Keratinocyte (primary cell): ENCODE measurements at regions not wholly inside any gene's neighbourhood (a gene's known extent, or its start where the extent isn't known, plus 50 kb on each side); places are given as distances from the start of the nearest gene placed in this dataset.

ENCODE experiments used
- DNase-seq: peaks from one replicate; pipeline ENCODE4 v3.0.0-alpha.2; 2011; ENCODE audit warnings: low read depth, missing footprints, low spot score
- FAIRE-seq: peaks from 2 replicates; lab custom pipeline; 2011; peaks lifted over from hg19 to GRCh38; lab: Jason Lieb, UNC
- H2AFZ ChIP-seq: 2 replicates; pipeline ENCODE4 v1.6.0; 2012; ENCODE audit warnings: low read length, control low read depth, inconsistent platforms; ENCODE audit not compliant: control insufficient read depth
- H3K27ac ChIP-seq: 2 replicates; pipeline ENCODE4 v1.5.1; 2011; ENCODE audit warnings: low read length; ENCODE audit not compliant: control insufficient read depth, insufficient read depth
- H3K27me3 ChIP-seq: 3 replicates; pipeline ENCODE4 v1.6.0; 2011; ENCODE audit warnings: low read length; ENCODE audit not compliant: control insufficient read depth, insufficient read depth; ENCODE audit errors: extremely low read depth
- H3K36me3 ChIP-seq, 2 experiments: 2 replicates in 1 of 2; 3 replicates in 1 of 2; pipeline ENCODE4 v1.5.1; 2011; ENCODE audit warnings: low read length in 2 of 2, mild to moderate bottlenecking in 1 of 2; ENCODE audit not compliant: control insufficient read depth in 2 of 2, insufficient read depth in 2 of 2; ENCODE audit errors: extremely low read depth in 1 of 2
- H3K4me1 ChIP-seq: 3 replicates; pipeline ENCODE4 v1.5.1; 2011; ENCODE audit warnings: low read length; ENCODE audit not compliant: control insufficient read depth, insufficient read depth; ENCODE audit errors: extremely low read depth
- H3K4me2 ChIP-seq: 3 replicates; pipeline ENCODE4 v1.6.0; 2011; ENCODE audit warnings: low read depth, low read length; ENCODE audit not compliant: control insufficient read depth, insufficient read depth; ENCODE audit errors: extremely low read depth
- H3K4me3 ChIP-seq, 3 experiments: fragments of 200-600 bp in 1 of 3; sonication (generic) in 1 of 3; 2 replicates in 2 of 3; 3 replicates in 1 of 3; pipeline ENCODE4 v1.5.1; 2011 to 2016; ENCODE audit warnings: low read length in 3 of 3, mild to moderate bottlenecking in 3 of 3, control low read depth in 2 of 3, inconsistent platforms in 1 of 3, low read depth in 1 of 3, mixed read lengths in 1 of 3, mixed run types in 1 of 3, moderate library complexity in 1 of 3; ENCODE audit not compliant: control insufficient read depth in 2 of 3, insufficient read depth in 2 of 3; ENCODE audit errors: extremely low read depth in 1 of 3
- H3K79me2 ChIP-seq: 2 replicates; pipeline ENCODE4 v1.6.0; 2012; ENCODE audit warnings: low read length; ENCODE audit not compliant: control insufficient read depth, insufficient read depth
- H3K9ac ChIP-seq: 3 replicates; pipeline ENCODE4 v1.6.0; 2011; ENCODE audit warnings: low read length; ENCODE audit not compliant: control insufficient read depth, insufficient read depth; ENCODE audit errors: extremely low read depth
- H3K9me1 ChIP-seq: 3 replicates; pipeline ENCODE4 v1.6.0; 2011; ENCODE audit warnings: low read length; ENCODE audit not compliant: control insufficient read depth, insufficient read depth; ENCODE audit errors: extremely low read depth
- H3K9me3 ChIP-seq: 2 replicates; pipeline ENCODE4 v1.5.1; 2012; ENCODE audit warnings: low read depth, low read length; ENCODE audit not compliant: control insufficient read depth
- H4K20me1 ChIP-seq: 3 replicates; pipeline ENCODE4 v1.6.0; 2011; ENCODE audit warnings: low read length; ENCODE audit not compliant: control insufficient read depth, insufficient read depth; ENCODE audit errors: extremely low read depth
- CTCF ChIP-seq, 3 experiments: IDR thresholded peaks in 1 of 3; conservative IDR thresholded peaks in 1 of 3; optimal IDR thresholded peaks in 1 of 3; 2 replicates in 2 of 3; 3 replicates in 1 of 3; pipeline versions ENCODE3 to v1.5.1; 2011; ENCODE audit warnings: low read length in 3 of 3, mild to moderate bottlenecking in 3 of 3, moderate library complexity in 2 of 3, control low read depth in 1 of 3, inconsistent platforms in 1 of 3; ENCODE audit not compliant: insufficient read depth in 2 of 3; ENCODE audit errors: extremely low read depth in 1 of 3
- EZH2 ChIP-seq: IDR thresholded peaks from one replicate; pipeline ENCODE4 v1.6.1; 2012; ENCODE audit warnings: inconsistent platforms, mild to moderate bottlenecking, low read length, moderate library complexity
- dilution Hi-C: fragments of 300-500 bp; cut with MboI; formaldehyde crosslinking; loops from one replicate; pipeline ENCODE4 v1.7.0; 2020; ENCODE audit warnings: low sequenced_read_pairs; ENCODE audit not compliant: extremely low pct_ligation_motif_present

- Histone ChIP-seq H3K4me1 (no peaks in the 10 kb centered on the region), H3K4me3 (no peak overlapping the region), H4K20me1 (no peaks in the 10 kb centered on the region), H3K27me3 (no peaks in the 10 kb centered on the region), H3K4me2 (no peak overlapping the region), H2AFZ (no peak overlapping the region), H3K27ac (no peak overlapping the region), H3K9me1 (no peaks in the 10 kb centered on the region), H3K79me2 (no peaks in the 10 kb centered on the region), H3K36me3 (no peaks in the 10 kb centered on the region), H3K9ac (no peak overlapping the region), H3K9me3 (no peaks in the 10 kb centered on the region)
- DNase-seq (no peak), FAIRE-seq (no peak)
- dilution Hi-C loops, result no loop called here
- TF ChIP-seq CTCF (optimal IDR thresholded peaks at IDR 0.05 in 1 of 3, IDR thresholded peaks at IDR 0.05 in 1 of 3, conservative IDR thresholded peaks at IDR 0.05 in 1 of 3; ENCODE audit: extremely low read depth in 1 of 3, insufficient read depth in 2 of 3, low read length in 3 of 3) (no peak), EZH2 (no peak)
Observed at GRCh38 chr12:125249066-125249824, 184.0 kb downstream of the AACS start.

GRCh38 chr12:125249932-125250331 is 184.7 kb downstream of the AACS start:
- H3K27me3 ChIP-seq, result no peaks in the 10 kb centered on the region
- no peaks in the 10 kb centered on the region for H4K20me1 ChIP-seq
- no peak overlapping the region for H3K27ac ChIP-seq
- FAIRE-seq, result no peak
- no peaks in the 10 kb centered on the region for H3K4me1 ChIP-seq
- no peak overlapping the region for H2AFZ ChIP-seq
- H3K9ac ChIP-seq, result no peak overlapping the region
- no peaks in the 10 kb centered on the region for H3K79me2 ChIP-seq
- TF ChIP-seq CTCF (optimal IDR thresholded peaks at IDR 0.05 in 1 of 3, IDR thresholded peaks at IDR 0.05 in 1 of 3, conservative IDR thresholded peaks at IDR 0.05 in 1 of 3; ENCODE audit: extremely low read depth in 1 of 3, insufficient read depth in 2 of 3, low read length in 3 of 3) (no peak), EZH2 (no peak)
- H3K4me2 ChIP-seq, result no peak overlapping the region
- dilution Hi-C loops, result no loop called here
- no peaks in the 10 kb centered on the region for H3K9me1 ChIP-seq
- no peak for DNase-seq
- H3K36me3 ChIP-seq, result no peaks in the 10 kb centered on the region
- H3K4me3 ChIP-seq, result no peak overlapping the region
- no peaks in the 10 kb centered on the region for H3K9me3 ChIP-seq
